Right cardiac atrium (tissue), 5 donors: ENCODE measurements at regions not wholly inside any gene's neighbourhood (a gene's known extent, or its start where the extent isn't known, plus 50 kb on each side); places are given as distances from the start of the nearest gene placed in this dataset.
"Not testable (repeated sequence)": the region's sequence is repeated elsewhere in the genome, so short reads cannot be mapped to it uniquely, and the experiment has no call there.

ENCODE experiments used
- ATAC-seq, 2 donors: fragments of 200-7000 bp; cut with Tn5 transposase; one replicate each; pipeline versions ENCODE4 v1.8.0 to v1.9.1; 2020; ENCODE audit warnings: moderate library complexity in 2 of 2, mild to moderate bottlenecking in 1 of 2
- DNase-seq, 3 donors: peaks; one replicate each; pipeline ENCODE4 v3.0.0-alpha.2; 2020
- H3K27ac ChIP-seq: one replicate; pipeline ENCODE4 v1.5.1; 2013; ENCODE audit warnings: mild to moderate bottlenecking, low read length, control low read depth, moderate library complexity
- H3K27me3 ChIP-seq: one replicate; pipeline ENCODE4 v1.6.1; 2013; ENCODE audit not compliant: control insufficient read depth, insufficient read depth
- H3K4me1 ChIP-seq: one replicate; pipeline ENCODE4 v1.6.1; 2013; ENCODE audit warnings: low read length; ENCODE audit not compliant: control insufficient read depth, insufficient read depth
- H3K4me3 ChIP-seq: one replicate; pipeline ENCODE4 v1.5.1; 2013; ENCODE audit warnings: low read length, control low read depth
- H3K9me3 ChIP-seq: one replicate; pipeline ENCODE4 v1.6.1; 2013; ENCODE audit warnings: low read length; ENCODE audit not compliant: control insufficient read depth
- WGBS: extraction: QIAGEN DNeasy Blood & Tissue Kit; methylation state at CpG from one replicate; pipeline ENCODE4 v1.1.7; 2013; 5-methylcytosine and 5-hydroxymethylcytosine counted together
- intact Hi-C, 4 donors: fragments of 100-400 bp; cut with DNase I; formaldehyde crosslinking; loops; one replicate each; pipeline versions ENCODE4 v1.11.0 to v1.14.0; 2022 to 2023
- donor health status: healthy with polysubstance abuse.
- donor health status: DM: no; HTN: yes; CAD: no.
- donor health status: DM: no; HTN: no; CAD: no.
- donor health status: DM: no; HTN: yes; CAD: no; lungs with severe emphysema.
- donor health status: DM: yes; HTN: yes; CAD: no.

DNA sequence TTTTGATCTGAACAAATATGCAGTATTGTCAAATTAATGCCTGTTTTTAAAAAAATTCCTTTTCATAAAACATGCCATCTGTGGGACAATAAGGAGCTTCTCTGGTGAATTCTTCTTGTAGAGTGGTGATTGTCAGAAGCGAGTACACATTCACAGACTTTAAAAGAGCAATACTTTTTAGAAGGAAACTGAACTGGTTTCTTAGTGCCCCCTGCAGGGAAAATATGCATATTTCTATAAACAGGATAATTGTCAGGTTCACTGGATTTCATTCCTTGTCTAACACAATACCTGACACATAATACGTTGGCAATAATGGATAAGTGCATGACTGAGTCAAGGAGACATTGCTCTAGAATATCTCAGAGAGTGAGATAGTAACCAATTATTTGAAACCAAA is 133.7 kb downstream of the KIF4B start:
- H3K27me3 ChIP-seq: no peaks in the 10 kb centered on the region
- peaks cover 4% of the 10 kb centered on the region for H3K4me1 ChIP-seq
- H3K27ac ChIP-seq: no peak overlapping the region
- no peaks in the 10 kb centered on the region for H3K9me3 ChIP-seq
- no peak overlapping the region for H3K4me3 ChIP-seq
- no peak for DNase-seq
- intact Hi-C loops: no loop called here
- WGBS: 38% methylated on average over 2 of the region's 2 CpGs
- ATAC-seq: no peak

GRCh38 chr5:155148694-155149093 is 135.1 kb downstream of the KIF4B start:
- ATAC-seq: peak in 1 of 2 donors; percentile 63
- intact Hi-C loops: no loop called here
- no peak overlapping the region for H3K4me3 ChIP-seq

DNA sequence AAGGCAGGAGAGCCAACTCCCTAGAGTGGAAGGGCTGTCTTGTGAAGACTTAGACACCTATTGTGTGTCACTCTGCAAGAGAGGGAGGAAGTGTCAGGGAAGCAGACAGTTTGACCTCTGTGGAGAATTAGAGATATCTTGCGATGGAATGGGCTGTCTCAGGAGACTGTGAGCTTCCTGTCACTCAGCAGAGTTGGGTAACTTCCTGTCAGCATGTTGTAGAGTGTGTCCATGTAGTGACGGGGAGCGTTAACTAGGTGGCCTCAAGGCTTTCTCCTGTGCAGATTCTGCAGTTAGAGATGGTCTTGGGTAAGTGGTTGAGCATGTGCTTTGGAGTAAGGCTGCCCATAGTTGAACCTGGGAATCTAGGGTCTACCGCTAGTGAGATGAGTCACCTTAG is 136.5 kb downstream of the KIF4B start:
- ATAC-seq: peak; percentile 51 to 57
- H3K4me3 ChIP-seq: no peak overlapping the region
- 35% methylated on average over 4 of the region's 4 CpGs for WGBS
- H3K27ac ChIP-seq: no peak overlapping the region
- no peaks in the 10 kb centered on the region for H3K9me3 ChIP-seq
- intact Hi-C loops: no loop called here
- no peak for DNase-seq
- H3K4me1 ChIP-seq: peaks cover 4% of the 10 kb centered on the region
- no peaks in the 10 kb centered on the region for H3K27me3 ChIP-seq

More at GRCh38 chr5:155148694-155149093, 135.1 kb downstream of the KIF4B start:
- Histone ChIP-seq H3K4me1 (peaks cover 4% of the 10 kb centered on the region), H3K27me3 (no peaks in the 10 kb centered on the region), H3K27ac (no peak overlapping the region), H3K9me3 (no peaks in the 10 kb centered on the region)
- DNase-seq: no peak
- 78% methylated on average over 1 of the region's 1 CpG for WGBS

GRCh38 chr5:155154973-155155372 is 141.4 kb downstream of the KIF4B start:
- ATAC-seq (peak in 1 of 2 donors; percentile 45), DNase-seq (no peak)
- no peak overlapping the region for H3K4me3 ChIP-seq
- no peaks in the 10 kb centered on the region for H3K9me3 ChIP-seq
- intact Hi-C loops: no loop called here
- H3K4me1 ChIP-seq: peaks cover 4% of the 10 kb centered on the region
- no peaks in the 10 kb centered on the region for H3K27me3 ChIP-seq
- peak overlapping the region; percentile 64 for H3K27ac ChIP-seq

DNA sequence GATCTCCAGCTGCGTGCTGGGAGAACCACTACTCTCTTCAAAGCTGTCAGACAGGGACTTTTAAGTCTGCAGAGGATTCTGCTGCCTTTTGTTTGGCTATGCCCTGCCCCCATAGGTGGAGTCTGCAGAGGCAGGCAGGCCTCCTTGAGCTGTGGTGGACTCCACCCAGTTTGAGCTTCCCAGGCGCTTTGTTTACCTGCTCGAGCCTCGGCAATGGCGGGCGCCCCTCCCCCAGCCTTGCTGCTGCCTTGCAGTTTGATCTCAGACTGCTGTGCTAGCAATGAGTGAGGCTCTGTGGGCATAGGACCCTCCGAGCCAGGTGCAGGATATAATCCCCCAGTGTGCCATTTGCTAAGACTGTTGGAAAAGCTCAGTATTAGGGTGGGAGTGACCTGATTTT is 149.5 kb downstream of the KIF4B start:
- H3K4me1 ChIP-seq, H3K4me3 ChIP-seq, H3K27ac ChIP-seq, H3K27me3 ChIP-seq, DNase-seq, H3K9me3 ChIP-seq, intact Hi-C loops, ATAC-seq: not testable (repeated sequence)
- WGBS: 83% methylated on average over 7 of the region's 7 CpGs

DNA sequence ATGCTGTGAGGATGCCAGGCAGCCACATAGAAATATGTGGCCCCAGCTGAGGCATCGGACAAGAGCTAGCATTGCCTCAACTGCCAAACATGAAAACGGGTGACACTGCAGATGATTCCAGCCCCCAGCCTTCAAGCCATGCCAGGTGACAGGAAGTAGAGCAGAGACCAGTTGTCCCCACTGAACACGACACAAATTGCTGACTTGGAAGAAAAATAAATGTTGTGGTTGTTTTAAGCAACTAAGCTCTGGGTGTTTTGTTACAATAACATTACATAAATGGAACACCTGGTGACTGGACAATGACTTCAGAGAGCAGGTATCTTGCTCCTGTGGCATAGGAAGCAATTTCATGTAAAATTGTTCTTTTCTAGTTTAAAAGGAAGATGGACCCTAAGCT is 154.2 kb downstream of the KIF4B start:
- 82% methylated on average over 3 of the region's 3 CpGs for WGBS
- no peaks in the 10 kb centered on the region for H3K27me3 ChIP-seq
- DNase-seq (no peak), ATAC-seq (no peak)
- intact Hi-C loops: no loop called here
- no peak overlapping the region for H3K4me3 ChIP-seq
- no peak overlapping the region for H3K27ac ChIP-seq
- H3K4me1 ChIP-seq: no peaks in the 10 kb centered on the region
- H3K9me3 ChIP-seq: no peaks in the 10 kb centered on the region

DNA sequence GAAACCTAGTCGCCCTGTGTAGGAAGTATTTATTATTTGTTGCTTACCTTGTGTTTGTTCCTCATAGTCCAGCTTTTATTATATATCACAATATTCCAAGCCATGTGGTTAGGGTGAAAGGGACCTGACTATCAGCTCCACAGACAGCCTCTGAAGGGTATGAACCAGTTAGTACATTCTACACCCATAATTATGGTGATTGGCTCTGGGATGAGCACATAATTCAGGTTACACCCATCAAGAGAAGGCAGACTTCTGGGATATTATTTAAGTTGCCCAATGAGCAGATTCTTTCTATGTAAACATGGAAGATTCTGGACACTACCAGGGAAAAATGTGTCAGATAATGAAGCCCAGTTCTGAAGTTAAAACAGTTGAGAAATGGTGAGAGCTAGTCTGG is 168.0 kb downstream of the KIF4B start:
- ATAC-seq: no peak

GRCh38 chr5:155189476-155189875 is 175.9 kb downstream of the KIF4B start:
- DNase-seq (no peak), ATAC-seq (no peak)
- Histone ChIP-seq H3K27ac (no peak overlapping the region), H3K9me3 (no peaks in the 10 kb centered on the region), H3K27me3 (no peaks in the 10 kb centered on the region), H3K4me1 (no peaks in the 10 kb centered on the region), H3K4me3 (no peak overlapping the region)
- 71% methylated on average over 5 of the region's 5 CpGs for WGBS
- intact Hi-C loops: no loop called here

More for the DNA sequence above, 168.0 kb downstream of the KIF4B start:
- H3K4me3 ChIP-seq: no peak overlapping the region
- DNase-seq: no peak
- no peak overlapping the region for H3K27ac ChIP-seq
- no peaks in the 10 kb centered on the region for H3K9me3 ChIP-seq
- no peaks in the 10 kb centered on the region for H3K27me3 ChIP-seq
- 60% methylated on average over 1 of the region's 1 CpG for WGBS
- no peaks in the 10 kb centered on the region for H3K4me1 ChIP-seq
- intact Hi-C loops: no loop called here

- no peaks in the 10 kb centered on the region for H3K4me1 ChIP-seq
- WGBS: 57% methylated on average over 4 of the region's 4 CpGs
- DNase-seq: no peak
- ATAC-seq: no peak
- H3K9me3 ChIP-seq: no peaks in the 10 kb centered on the region
- H3K4me3 ChIP-seq: no peak overlapping the region
- H3K27ac ChIP-seq: no peak overlapping the region
- no peaks in the 10 kb centered on the region for H3K27me3 ChIP-seq
- intact Hi-C loops: loop anchor here in 1 of 4 donors (10.0 kb wide), 1 partner anchor 285 kb away; no protein-coding TSS in a partner anchor
Observed at GRCh38 chr5:155189981-155190380, 176.4 kb downstream of the KIF4B start.

DNA sequence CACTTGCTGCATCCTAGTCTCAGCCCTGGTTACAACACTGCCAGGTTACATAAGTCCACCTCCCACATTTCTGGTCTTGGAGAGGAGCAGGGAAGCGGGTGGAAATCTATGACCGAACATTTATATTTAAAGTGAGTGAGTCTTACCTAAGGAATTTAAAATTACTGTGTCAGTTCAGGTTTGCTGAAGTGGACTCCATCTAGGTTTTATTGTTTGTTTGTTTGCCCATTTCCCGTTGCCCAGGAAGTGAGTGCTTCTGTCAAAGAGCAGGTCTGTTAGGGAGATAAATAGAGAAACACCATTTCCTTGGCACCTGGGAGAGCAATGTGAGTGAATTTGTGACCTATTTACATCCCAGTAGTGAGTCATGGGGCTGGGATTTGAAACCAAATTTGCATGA is 179.5 kb downstream of the KIF4B start:
- Histone ChIP-seq H3K4me3 (no peak overlapping the region), H3K4me1 (no peaks in the 10 kb centered on the region), H3K27ac (peak overlapping the region; percentile 95), H3K27me3 (no peaks in the 10 kb centered on the region), H3K9me3 (no peaks in the 10 kb centered on the region)
- ATAC-seq (peak; percentile 79 to 86), DNase-seq (no peak)
- WGBS: 61% methylated on average over 3 of the region's 3 CpGs
- intact Hi-C loops: loop anchor here in 1 of 4 donors (10.0 kb wide), 1 partner anchor 282 kb away; no protein-coding TSS in a partner anchor

DNA sequence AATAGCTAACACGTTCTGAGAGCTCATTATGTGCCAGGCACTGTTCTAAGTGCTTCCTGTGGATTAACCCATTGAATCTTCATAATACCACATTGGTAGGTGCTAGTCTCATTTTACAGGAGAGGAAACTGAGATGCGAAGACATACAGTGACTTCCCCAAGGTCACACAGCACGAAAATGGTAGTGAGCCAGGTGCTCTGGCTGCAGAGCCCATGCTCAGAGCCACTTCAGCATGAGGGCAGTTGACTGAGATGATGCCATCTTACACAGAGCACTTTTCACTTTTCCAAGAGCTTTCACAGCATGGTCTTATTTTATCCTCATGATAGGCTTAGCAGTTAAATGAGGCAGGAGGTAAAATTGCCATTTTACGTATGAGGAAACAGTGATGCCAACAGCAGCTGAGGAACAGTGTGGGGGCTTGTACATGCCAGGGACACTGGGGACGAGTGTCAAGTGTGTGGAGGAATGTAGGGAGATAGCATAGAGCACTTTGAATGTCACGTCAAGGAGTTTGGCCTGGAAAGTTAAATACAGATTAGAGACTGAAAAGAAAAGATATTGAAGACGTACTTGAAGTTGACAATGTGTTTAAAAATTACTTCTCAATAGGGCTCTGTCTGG is 180.0 kb downstream of the KIF4B start:
- ATAC-seq (peak; percentile 90 to 92), DNase-seq (peak; percentile 40 to 58 (median 57))
- intact Hi-C loops: loop anchor here in 1 of 4 donors (10.0 kb wide), 1 partner anchor 281 kb away; no protein-coding TSS in a partner anchor
- 44% methylated on average over 7 of the region's 7 CpGs for WGBS
- H3K9me3 ChIP-seq: no peaks in the 10 kb centered on the region
- peak overlapping the region; percentile 86 for H3K27ac ChIP-seq
- no peaks in the 10 kb centered on the region for H3K4me1 ChIP-seq
- H3K4me3 ChIP-seq: no peak overlapping the region
- H3K27me3 ChIP-seq: no peaks in the 10 kb centered on the region

- no peak overlapping the region for H3K27ac ChIP-seq
- ATAC-seq (no peak), DNase-seq (no peak)
- no peaks in the 10 kb centered on the region for H3K9me3 ChIP-seq
- H3K4me3 ChIP-seq: no peak overlapping the region
- intact Hi-C loops: no loop called here
- no peaks in the 10 kb centered on the region for H3K27me3 ChIP-seq
- WGBS: 69% methylated on average over 4 of the region's 4 CpGs
- no peaks in the 10 kb centered on the region for H3K4me1 ChIP-seq
Observed at GRCh38 chr5:155200608-155201007, 187.1 kb downstream of the KIF4B start.
